Astrocyte (in vitro differentiated cells and primary cell): ENCODE measurements at regions not wholly inside any gene's neighbourhood (a gene's known extent, or its start where the extent isn't known, plus 50 kb on each side); places are given as distances from the start of the nearest gene placed in this dataset.

Experiments used
- DNase-seq: peaks from one replicate; pipeline ENCODE4 v3.0.0-alpha.2; 2010; ENCODE audit warnings: low read depth
- FAIRE-seq: peaks from 2 replicates; lab custom pipeline; 2011; peaks lifted over from hg19 to GRCh38; lab: Jason Lieb, UNC
- H2AFZ ChIP-seq: 2 replicates; pipeline ENCODE4 v1.6.0; 2012; ENCODE audit warnings: low read depth, low read length, inconsistent platforms
- H3K27ac ChIP-seq: 2 replicates; pipeline ENCODE4 v1.5.1; 2011; ENCODE audit warnings: low read depth, low read length, inconsistent platforms
- H3K27me3 ChIP-seq: 2 replicates; pipeline ENCODE4 v1.6.0; 2011; ENCODE audit warnings: low read length, inconsistent platforms; ENCODE audit not compliant: insufficient read depth
- H3K36me3 ChIP-seq: 2 replicates; pipeline ENCODE4 v1.5.1; 2011; ENCODE audit warnings: low read length, inconsistent platforms; ENCODE audit not compliant: insufficient read depth
- H3K4me1 ChIP-seq: 2 replicates; pipeline ENCODE4 v1.5.1; 2011; ENCODE audit warnings: low read length, inconsistent platforms; ENCODE audit not compliant: insufficient read depth
- H3K4me2 ChIP-seq: 2 replicates; pipeline ENCODE4 v1.6.0; 2012; ENCODE audit warnings: low read length, inconsistent platforms
- H3K4me3 ChIP-seq: 2 replicates; pipeline ENCODE4 v1.5.1; 2011; ENCODE audit warnings: low read depth, mild to moderate bottlenecking, low read length, inconsistent platforms; ENCODE audit not compliant: insufficient read depth
- H3K79me2 ChIP-seq: 2 replicates; pipeline ENCODE4 v1.6.0; 2012; ENCODE audit warnings: mild to moderate bottlenecking, low read length, inconsistent platforms; ENCODE audit not compliant: insufficient read depth
- H3K9ac ChIP-seq: 2 replicates; pipeline ENCODE4 v1.6.0; 2012; ENCODE audit warnings: mild to moderate bottlenecking, low read length, inconsistent platforms
- H3K9me3 ChIP-seq: 2 replicates; pipeline ENCODE4 v1.5.1; 2012; ENCODE audit warnings: low read depth, mild to moderate bottlenecking, low read length, inconsistent platforms; ENCODE audit not compliant: insufficient read depth
- H4K20me1 ChIP-seq: 2 replicates; pipeline ENCODE4 v1.6.0; 2012; ENCODE audit warnings: low read length, inconsistent platforms; ENCODE audit not compliant: insufficient read depth
- H3K27ac Mint-ChIP-seq: one replicate; pipeline ENCODE4 v1.8.0; 2021; ENCODE audit warnings: mild to moderate bottlenecking, mixed read lengths; ENCODE audit not compliant: unreplicated experiment
- H3K27me3 Mint-ChIP-seq: one replicate; pipeline ENCODE4 v1.8.0; 2021; ENCODE audit warnings: low read depth, mixed read lengths; ENCODE audit not compliant: unreplicated experiment
- H3K36me3 Mint-ChIP-seq: one replicate; pipeline ENCODE4 v1.8.0; 2021; ENCODE audit warnings: low read depth, mixed read lengths; ENCODE audit not compliant: unreplicated experiment
- H3K4me1 Mint-ChIP-seq: one replicate; pipeline ENCODE4 v1.8.0; 2021; ENCODE audit warnings: low read depth, mixed read lengths; ENCODE audit not compliant: unreplicated experiment
- H3K4me3 Mint-ChIP-seq: one replicate; pipeline ENCODE4 v1.8.0; 2021; ENCODE audit warnings: mild to moderate bottlenecking, moderate library complexity, mixed read lengths; ENCODE audit not compliant: unreplicated experiment
- H3K9me3 Mint-ChIP-seq: one replicate; pipeline ENCODE4 v1.8.0; 2021; ENCODE audit warnings: mild to moderate bottlenecking, mixed read lengths; ENCODE audit not compliant: unreplicated experiment
- CTCF ChIP-seq: IDR thresholded peaks from 2 replicates; pipeline ENCODE4 v1.5.1; 2011; ENCODE audit warnings: low read depth, mild to moderate bottlenecking, inconsistent platforms, low read length, moderate library complexity; ENCODE audit not compliant: insufficient read depth
- EZH2 ChIP-seq: IDR thresholded peaks from 2 replicates; pipeline ENCODE4 v1.6.1; 2012; ENCODE audit warnings: mild to moderate bottlenecking, low read length, inconsistent platforms; ENCODE audit not compliant: insufficient read depth

- Mint-ChIP-seq H3K27ac (no peak overlapping the region), H3K4me1 (no peaks in the 10 kb centered on the region), H3K27me3 (peaks cover 3% of the 10 kb centered on the region), H3K9me3 (no peaks in the 10 kb centered on the region), H3K36me3 (no peaks in the 10 kb centered on the region), H3K4me3 (no peak overlapping the region)
- H3K27ac ChIP-seq: no peak overlapping the region
- no peaks in the 10 kb centered on the region for H3K36me3 ChIP-seq
- no peak overlapping the region for H3K4me3 ChIP-seq
- peaks cover 20% of the 10 kb centered on the region for H3K27me3 ChIP-seq
- no peak overlapping the region for H3K9ac ChIP-seq
- no peaks in the 10 kb centered on the region for H3K4me1 ChIP-seq
- H3K4me2 ChIP-seq: no peak overlapping the region
- no peak for TF ChIP-seq EZH2
- TF ChIP-seq CTCF: no peak
- H4K20me1 ChIP-seq: no peaks in the 10 kb centered on the region
- H2AFZ ChIP-seq: no peak overlapping the region
- H3K79me2 ChIP-seq: no peaks in the 10 kb centered on the region
- FAIRE-seq: no peak
- H3K9me3 ChIP-seq: no peaks in the 10 kb centered on the region
- no peak for DNase-seq
Observed at GRCh38 chr7:28328146-28328545, 84.2 kb upstream of the CREB5 start.

GRCh38 chr7:28328822-28329660 lies 83.3 kb upstream of the CREB5 start:
- peaks cover 18% of the 10 kb centered on the region for H3K27me3 ChIP-seq
- H3K79me2 ChIP-seq: no peaks in the 10 kb centered on the region
- H3K4me1 ChIP-seq: no peaks in the 10 kb centered on the region
- H3K36me3 ChIP-seq: no peaks in the 10 kb centered on the region
- H3K9ac ChIP-seq: no peak overlapping the region
- peaks cover 3% of the 10 kb centered on the region for H3K27me3 Mint-ChIP-seq
- no peaks in the 10 kb centered on the region for H3K4me1 Mint-ChIP-seq
- DNase-seq (no peak), FAIRE-seq (no peak)
- no peaks in the 10 kb centered on the region for H3K9me3 ChIP-seq
- H3K4me2 ChIP-seq: no peak overlapping the region
- H2AFZ ChIP-seq: no peak overlapping the region
- TF ChIP-seq CTCF (no peak), EZH2 (no peak)
- no peaks in the 10 kb centered on the region for H3K36me3 Mint-ChIP-seq
- H3K27ac ChIP-seq: no peak overlapping the region
- no peak overlapping the region for H3K27ac Mint-ChIP-seq
- no peak overlapping the region for H3K4me3 Mint-ChIP-seq
- no peaks in the 10 kb centered on the region for H4K20me1 ChIP-seq
- H3K9me3 Mint-ChIP-seq: no peaks in the 10 kb centered on the region
- no peak overlapping the region for H3K4me3 ChIP-seq

GRCh38 chr7:28329661-28330363 lies 82.5 kb upstream of the CREB5 start:
- no peak overlapping the region for H3K4me2 ChIP-seq
- no peaks in the 10 kb centered on the region for H3K9me3 ChIP-seq
- no peak for DNase-seq
- H3K27ac ChIP-seq: no peak overlapping the region
- H3K36me3 ChIP-seq: no peaks in the 10 kb centered on the region
- H2AFZ ChIP-seq: no peak overlapping the region
- peaks cover 3% of the 10 kb centered on the region for H3K27me3 Mint-ChIP-seq
- H3K27me3 ChIP-seq: peaks cover 14% of the 10 kb centered on the region
- no peaks in the 10 kb centered on the region for H3K4me1 ChIP-seq
- H3K4me3 Mint-ChIP-seq: no peak overlapping the region
- no peak overlapping the region for H3K4me3 ChIP-seq
- FAIRE-seq: no peak
- H3K4me1 Mint-ChIP-seq: no peaks in the 10 kb centered on the region
- H3K79me2 ChIP-seq: no peaks in the 10 kb centered on the region
- no peaks in the 10 kb centered on the region for H3K36me3 Mint-ChIP-seq
- TF ChIP-seq EZH2: no peak
- TF ChIP-seq CTCF: no peak
- peaks cover 4% of the 10 kb centered on the region for H3K9me3 Mint-ChIP-seq
- no peaks in the 10 kb centered on the region for H4K20me1 ChIP-seq
- no peak overlapping the region for H3K27ac Mint-ChIP-seq
- no peak overlapping the region for H3K9ac ChIP-seq
